ENCODE measurements at regions not wholly inside any gene's neighbourhood (a gene's known extent, or its start where the extent isn't known, plus 50 kb on each side); places are given as distances from the start of the nearest gene placed in this dataset.

DNA sequence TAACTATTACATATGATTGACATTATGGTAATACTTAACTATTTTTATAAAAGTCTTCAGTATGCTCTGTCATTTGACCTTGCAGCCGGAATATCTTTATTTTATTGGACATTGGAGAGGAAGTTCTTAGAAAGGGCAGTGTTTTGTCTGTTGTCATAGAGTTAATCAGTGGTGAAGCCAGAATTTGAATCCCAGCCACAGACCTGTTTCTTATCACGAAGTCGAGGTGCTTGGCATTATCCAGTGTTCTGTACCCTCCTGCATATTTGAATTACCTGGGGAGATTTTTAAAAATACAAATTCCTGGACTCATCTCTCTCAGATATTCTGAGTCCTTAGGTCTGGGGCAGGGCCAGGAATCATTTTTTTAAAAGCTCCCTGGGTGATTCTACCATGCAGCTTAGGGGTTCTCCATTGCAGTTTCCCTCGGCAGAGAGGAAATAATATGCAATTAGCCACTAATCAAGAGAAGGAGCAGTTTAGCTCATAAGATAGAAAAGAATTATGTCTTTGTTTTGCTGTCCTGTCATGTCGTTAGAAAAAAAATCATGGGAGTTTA is 195.6 kb upstream of the CFAP20DC start:
- no peak for TF ChIP-seq POLR2AphosphoS5 (IDR thresholded peaks at IDR 0.05)
- TF ChIP-seq, protein P1, sequence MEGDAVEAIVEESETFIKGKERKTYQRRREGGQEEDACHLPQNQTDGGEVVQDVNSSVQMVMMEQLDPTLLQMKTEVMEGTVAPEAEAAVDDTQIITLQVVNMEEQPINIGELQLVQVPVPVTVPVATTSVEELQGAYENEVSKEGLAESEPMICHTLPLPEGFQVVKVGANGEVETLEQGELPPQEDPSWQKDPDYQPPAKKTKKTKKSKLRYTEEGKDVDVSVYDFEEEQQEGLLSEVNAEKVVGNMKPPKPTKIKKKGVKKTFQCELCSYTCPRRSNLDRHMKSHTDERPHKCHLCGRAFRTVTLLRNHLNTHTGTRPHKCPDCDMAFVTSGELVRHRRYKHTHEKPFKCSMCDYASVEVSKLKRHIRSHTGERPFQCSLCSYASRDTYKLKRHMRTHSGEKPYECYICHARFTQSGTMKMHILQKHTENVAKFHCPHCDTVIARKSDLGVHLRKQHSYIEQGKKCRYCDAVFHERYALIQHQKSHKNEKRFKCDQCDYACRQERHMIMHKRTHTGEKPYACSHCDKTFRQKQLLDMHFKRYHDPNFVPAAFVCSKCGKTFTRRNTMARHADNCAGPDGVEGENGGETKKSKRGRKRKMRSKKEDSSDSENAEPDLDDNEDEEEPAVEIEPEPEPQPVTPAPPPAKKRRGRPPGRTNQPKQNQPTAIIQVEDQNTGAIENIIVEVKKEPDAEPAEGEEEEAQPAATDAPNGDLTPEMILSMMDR (IDR thresholded peaks at IDR 0.05): no peak
- no peak for TF ChIP-seq POLR2A (IDR thresholded peaks at IDR 0.05)
